K562 (cell line): ENCODE measurements at regions not wholly inside any gene's neighbourhood (a gene's known extent, or its start where the extent isn't known, plus 50 kb on each side); places are given as distances from the start of the nearest gene placed in this dataset.

Experiments
- ARID1B ChIP-seq: fragments of 450-650 bp; IDR thresholded peaks from 2 replicates; pipeline ENCODE4 v1.6.1; 2016; ENCODE audit warnings: antibody characterized with exemption, mild to moderate bottlenecking, inconsistent platforms
- FOXP1 ChIP-seq: sonication (generic); formaldehyde crosslinking; IDR thresholded peaks from 2 replicates; pipeline ENCODE4 v1.8.0; 2022; ENCODE audit warnings: mild to moderate bottlenecking, missing genetic modification reagents
- KLF10 ChIP-seq: fragments of 250-450 bp; sonication (Bioruptor Pico); IDR thresholded peaks from 2 replicates; pipeline ENCODE4 v1.6.1; 2021; ENCODE audit warnings: matching md5 sums
- MAFF ChIP-seq: IDR thresholded peaks from 2 replicates; pipeline ENCODE4 v1.6.1; 2012; ENCODE audit warnings: low read length, improper control_type of control experiment
- MEIS2 ChIP-seq: fragments of 450-650 bp; IDR thresholded peaks from 2 replicates; pipeline ENCODE4 v1.6.1; 2014; ENCODE audit warnings: mild to moderate bottlenecking; ENCODE audit not compliant: partially characterized antibody
- NCOR1 ChIP-seq: fragments of 450-650 bp; IDR thresholded peaks from 2 replicates; pipeline ENCODE4 v1.6.1; 2016; ENCODE audit warnings: mild to moderate bottlenecking, moderate library complexity
- SMARCA4 ChIP-seq: fragments of 450-650 bp; IDR thresholded peaks from 2 replicates; pipeline ENCODE4 v1.6.1; 2016
- TCF3 ChIP-seq: sonication (generic); formaldehyde crosslinking; IDR thresholded peaks from 2 replicates; pipeline ENCODE4 v1.4.0; 2020; ENCODE audit warnings: mild to moderate bottlenecking, missing genetic modification reagents
- TEAD4 ChIP-seq, 2 experiments: sonication (generic) in 1 of 2; formaldehyde crosslinking in 1 of 2; IDR thresholded peaks; 2 replicates each; pipeline versions ENCODE4 v1.6.1 to v1.8.0; 2012 to 2022; ENCODE audit warnings: borderline replicate concordance in 1 of 2, inconsistent platforms in 1 of 2, low read length in 1 of 2, mild to moderate bottlenecking in 1 of 2, missing genetic modification reagents in 1 of 2
- THAP12 ChIP-seq: fragments of 250-450 bp; sonication (Bioruptor Pico); IDR thresholded peaks from 2 replicates; pipeline ENCODE4 v1.9.0; 2021; ENCODE audit warnings: mild to moderate bottlenecking, inconsistent platforms
- VEZF1 ChIP-seq: fragments of 200-800 bp; sonication (Bioruptor generic); IDR thresholded peaks from 2 replicates; pipeline ENCODE4 v1.6.1; 2017; ENCODE audit warnings: missing genetic modification characterization, missing compliant biosample characterization
- ZNF184 ChIP-seq: sonication (generic); formaldehyde crosslinking; IDR thresholded peaks from 2 replicates; pipeline ENCODE4 v1.5.0; 2020; ENCODE audit warnings: missing genetic modification reagents
- ZNF316 ChIP-seq: fragments of 450-650 bp; IDR thresholded peaks from 2 replicates; pipeline ENCODE4 v1.6.1; 2016
- ZNF408 ChIP-seq: fragments of 250-450 bp; sonication (Bioruptor Pico); IDR thresholded peaks from 2 replicates; pipeline ENCODE4 v1.4.0; 2020; ENCODE audit warnings: low read depth, mild to moderate bottlenecking, moderate library complexity

- TF ChIP-seq VEZF1 (CRISPR knock-in tag) (no peak), SMARCA4 (0 out of 2 replicates have a peak, but pooled peaks have one; percentile 25), ZNF408 (CRISPR knock-in tag) (no peak), MAFF (no peak), TEAD4 (IDR thresholded peaks at IDR 0.05; ENCODE audit: low read length) (peak; percentile 67), TEAD4 (CRISPR knock-in tag; IDR thresholded peaks at IDR 0.05; ENCODE audit: borderline replicate concordance) (no peak), KLF10 (CRISPR knock-in tag) (no peak), ARID1B (peak; percentile 74), THAP12 (no peak), ZNF316 (no peak), FOXP1 (CRISPR knock-in tag) (no peak), MEIS2 (peak; percentile 81), ZNF184 (CRISPR knock-in tag) (no peak), NCOR1 (peak; percentile 83), TCF3 (CRISPR knock-in tag) (peak; percentile 85)
Measured at GRCh38 chr3:124576565-124577493, 153.4 kb upstream of the UMPS start (continued).
